Epithelial cell of proximal tubule (primary cell): ENCODE measurements at regions not wholly inside any gene's neighbourhood (a gene's known extent, or its start where the extent isn't known, plus 50 kb on each side); places are given as distances from the start of the nearest gene placed in this dataset.

Source experiments
- DNase-seq: peaks from one replicate; pipeline ENCODE4 v3.0.0-alpha.2; 2011; ENCODE audit warnings: low read depth
- H3K4me3 ChIP-seq: 2 replicates; pipeline ENCODE4 v1.5.1; 2011; ENCODE audit warnings: low read depth, mild to moderate bottlenecking, low read length
- TF ChIP-seq, protein P1 (sequence below): conservative IDR thresholded peaks from 2 replicates; pipeline ENCODE4 v1.5.1; 2012; ENCODE audit warnings: low read depth, mild to moderate bottlenecking, low read length

DNA sequence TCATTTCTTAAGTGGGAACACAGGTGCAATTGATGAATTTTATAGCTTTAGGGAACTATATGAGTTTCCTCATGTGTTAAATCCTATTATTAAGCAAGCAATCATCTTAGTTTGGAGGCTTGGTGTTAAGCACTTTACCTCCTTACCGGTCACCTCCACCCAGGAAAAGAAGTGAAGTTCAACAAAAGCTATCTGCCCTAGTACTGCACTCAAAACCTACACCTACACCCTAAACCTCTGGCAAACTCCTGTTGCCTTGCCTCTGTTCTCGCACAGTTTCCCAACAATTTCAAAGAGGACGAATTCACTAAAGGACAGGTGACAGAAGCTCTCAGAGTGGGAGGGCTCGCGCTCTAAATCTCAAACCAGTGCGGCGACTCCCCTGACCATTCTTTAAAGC lies 85.7 kb upstream of the TENT5D start:
- DNase-seq, result no peak
- TF ChIP-seq, protein P1, sequence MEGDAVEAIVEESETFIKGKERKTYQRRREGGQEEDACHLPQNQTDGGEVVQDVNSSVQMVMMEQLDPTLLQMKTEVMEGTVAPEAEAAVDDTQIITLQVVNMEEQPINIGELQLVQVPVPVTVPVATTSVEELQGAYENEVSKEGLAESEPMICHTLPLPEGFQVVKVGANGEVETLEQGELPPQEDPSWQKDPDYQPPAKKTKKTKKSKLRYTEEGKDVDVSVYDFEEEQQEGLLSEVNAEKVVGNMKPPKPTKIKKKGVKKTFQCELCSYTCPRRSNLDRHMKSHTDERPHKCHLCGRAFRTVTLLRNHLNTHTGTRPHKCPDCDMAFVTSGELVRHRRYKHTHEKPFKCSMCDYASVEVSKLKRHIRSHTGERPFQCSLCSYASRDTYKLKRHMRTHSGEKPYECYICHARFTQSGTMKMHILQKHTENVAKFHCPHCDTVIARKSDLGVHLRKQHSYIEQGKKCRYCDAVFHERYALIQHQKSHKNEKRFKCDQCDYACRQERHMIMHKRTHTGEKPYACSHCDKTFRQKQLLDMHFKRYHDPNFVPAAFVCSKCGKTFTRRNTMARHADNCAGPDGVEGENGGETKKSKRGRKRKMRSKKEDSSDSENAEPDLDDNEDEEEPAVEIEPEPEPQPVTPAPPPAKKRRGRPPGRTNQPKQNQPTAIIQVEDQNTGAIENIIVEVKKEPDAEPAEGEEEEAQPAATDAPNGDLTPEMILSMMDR, result no peak
- H3K4me3 ChIP-seq, result peak overlapping the region; percentile 65

DNA sequence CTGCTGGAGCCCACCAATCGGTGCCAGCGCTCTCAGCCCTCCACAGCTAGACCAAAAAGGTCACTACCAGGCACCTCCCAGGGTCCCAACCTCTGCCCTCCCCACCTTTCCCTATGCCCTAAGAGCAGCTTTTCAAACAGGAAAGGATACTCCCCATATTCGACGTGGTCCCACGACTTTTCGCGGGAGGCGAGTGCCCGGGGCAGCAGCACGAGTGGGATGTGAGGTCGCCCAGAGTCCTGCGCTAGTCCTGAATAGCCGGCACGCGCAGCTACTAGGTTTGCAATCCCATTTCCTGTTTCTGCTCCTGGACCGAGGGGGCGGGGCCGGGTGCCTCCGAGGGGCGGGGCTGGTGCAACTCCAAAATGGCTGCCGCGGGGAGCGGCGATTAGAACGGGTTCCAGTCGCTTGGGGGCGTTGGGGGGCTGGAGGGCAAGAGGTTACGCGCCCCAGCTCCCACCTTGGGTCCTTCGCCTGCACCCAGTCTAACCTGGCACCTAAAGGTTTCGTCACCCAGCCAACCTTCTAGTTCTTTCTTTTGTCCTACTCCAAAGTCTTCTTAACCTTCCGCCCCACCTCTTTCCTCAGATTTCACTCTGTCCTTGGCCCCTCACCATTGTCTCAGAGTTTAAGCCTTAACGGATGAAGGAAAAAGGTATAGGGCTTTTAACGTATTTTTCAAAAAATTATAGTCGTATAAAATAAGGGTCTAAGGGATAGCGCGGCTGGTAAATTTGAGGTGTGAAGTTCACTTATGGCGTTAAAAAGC lies 85.0 kb upstream of the TENT5D start:
- H3K4me3 ChIP-seq, result peak overlapping the region; percentile 65
- TF ChIP-seq, protein P1, result peak; percentile 2
- no peak for DNase-seq

DNA sequence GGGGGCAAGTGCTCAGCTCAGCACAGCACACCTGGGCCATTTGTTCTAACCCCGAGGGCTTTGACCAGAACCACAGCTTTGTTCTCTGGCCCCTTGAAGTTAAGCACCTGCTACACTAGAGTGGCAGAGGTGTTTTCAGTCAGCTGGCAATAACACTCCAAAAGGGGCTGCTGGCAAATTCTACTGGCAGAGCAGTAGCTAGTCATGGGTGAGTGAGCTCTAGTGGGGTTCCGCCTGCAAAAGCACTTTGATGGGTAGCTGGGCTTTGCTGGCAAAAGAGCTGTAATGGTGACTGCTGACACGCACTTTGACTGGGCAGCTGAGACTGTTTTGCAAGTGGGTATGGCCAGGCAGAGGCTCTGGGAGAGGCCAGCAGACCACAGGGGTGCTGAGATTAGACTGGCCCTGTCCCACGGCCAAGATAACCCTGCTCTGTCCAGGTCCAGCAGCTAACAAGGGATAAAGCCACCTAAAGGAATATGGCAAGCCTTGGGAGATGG lies 65.2 kb upstream of the TENT5D start:
- TF ChIP-seq, protein P1, result no peak
- no peak for DNase-seq
- H3K4me3 ChIP-seq, result no peak overlapping the region
